IMR-90 (cell line): ENCODE measurements at regions not wholly inside any gene's neighbourhood (a gene's known extent, or its start where the extent isn't known, plus 50 kb on each side); places are given as distances from the start of the nearest gene placed in this dataset.

ENCODE experiments used
- ATAC-seq: fragments of 200-7000 bp; cut with Tn5 transposase; 2 replicates; pipeline ENCODE4 v1.9.1; 2020; ENCODE audit warnings: low read depth, mild to moderate bottlenecking, moderate library complexity
- BruUV-seq: library from RNA; stranded (reverse); fragments of 400-500 nt; replicated peaks from 2 replicates; lab custom pipeline; 2021; lab: Mats Ljungman, UMichigan
- CTCF ChIA-PET: fragments of 300-600 bp; formaldehyde crosslinking; extraction: SDS; loops from one replicate; lab custom pipeline; 2021; ENCODE audit warnings: antibody characterized with exemption; lab: Yijun Ruan, JAX
- POLR2A ChIA-PET: fragments of 300-600 bp; sonication (Branson Sonifier 250); formaldehyde crosslinking; loops from one replicate; lab custom pipeline; 2022; ENCODE audit warnings: antibody characterized with exemption; ENCODE audit not compliant: unreplicated experiment; lab: Charles Lee
- DNase-seq: peaks from one replicate; pipeline ENCODE4 v3.0.0; 2013
- H2AFZ ChIP-seq: replicated peaks from 2 replicates; pipeline ENCODE3; 2013; ENCODE audit warnings: low read length, mild to moderate bottlenecking; ENCODE audit not compliant: poor library complexity
- H2AK5ac ChIP-seq: 2 replicates; pipeline ENCODE4 v1.6.1; 2013; ENCODE audit warnings: low read depth, low read length, inconsistent platforms
- H2AK9ac ChIP-seq: replicated peaks from 2 replicates; pipeline ENCODE3; 2013; ENCODE audit warnings: mild to moderate bottlenecking, low read depth, low read length, moderate library complexity; ENCODE audit not compliant: poor library complexity
- H2BK120ac ChIP-seq: 2 replicates; pipeline ENCODE4 v1.6.1; 2013; ENCODE audit warnings: low read depth, low read length, inconsistent platforms
- H2BK15ac ChIP-seq: 3 replicates; pipeline ENCODE4 v1.6.1; 2013; ENCODE audit warnings: low read depth, low read length, inconsistent platforms
- H2BK20ac ChIP-seq: 2 replicates; pipeline ENCODE4 v1.6.1; 2013; ENCODE audit warnings: low read depth, mild to moderate bottlenecking, inconsistent platforms, low read length, moderate library complexity
- H2BK5ac ChIP-seq: 2 replicates; pipeline ENCODE4 v1.6.1; 2013; ENCODE audit warnings: mild to moderate bottlenecking, low read depth, low read length, inconsistent platforms; ENCODE audit not compliant: poor library complexity, severe bottlenecking
- H3K14ac ChIP-seq: replicated peaks from 2 replicates; pipeline ENCODE4 v1.6.1; 2013; ENCODE audit warnings: low read depth, low read length, inconsistent platforms
- H3K18ac ChIP-seq: 2 replicates; pipeline ENCODE4 v1.6.1; 2013; ENCODE audit warnings: low read depth, low read length, control low read depth
- H3K23ac ChIP-seq: 2 replicates; pipeline ENCODE4 v1.6.1; 2013; ENCODE audit warnings: low read depth, low read length, inconsistent platforms
- H3K27ac ChIP-seq: 2 replicates; pipeline ENCODE4 v1.5.1; 2013; ENCODE audit warnings: mild to moderate bottlenecking, control low read depth, low read length; ENCODE audit not compliant: insufficient read depth
- H3K27me3 ChIP-seq: 2 replicates; pipeline ENCODE4 v1.6.1; 2013; ENCODE audit warnings: low read length; ENCODE audit not compliant: control insufficient read depth, insufficient read depth
- H3K36me3 ChIP-seq: 2 replicates; pipeline ENCODE4 v1.6.1; 2013; ENCODE audit warnings: low read length, mixed read lengths; ENCODE audit not compliant: control insufficient read depth, insufficient read depth
- H3K4ac ChIP-seq: 2 replicates; pipeline ENCODE4 v1.6.1; 2013; ENCODE audit warnings: low read depth, low read length, inconsistent platforms
- H3K4me1 ChIP-seq: 2 replicates; pipeline ENCODE4 v1.6.1; 2013; ENCODE audit warnings: low read length, mixed read lengths; ENCODE audit not compliant: control insufficient read depth, insufficient read depth
- H3K4me2 ChIP-seq: 2 replicates; pipeline ENCODE4 v1.6.1; 2013; ENCODE audit warnings: low read depth, mild to moderate bottlenecking, control low read depth, low read length, moderate library complexity
- H3K4me3 ChIP-seq: 2 replicates; pipeline ENCODE4 v1.5.1; 2013; ENCODE audit warnings: low read depth, mild to moderate bottlenecking, control low read depth, low read length, moderate library complexity; ENCODE audit not compliant: insufficient read depth
- H3K56ac ChIP-seq: 2 replicates; pipeline ENCODE4 v1.6.1; 2013; ENCODE audit warnings: low read length, inconsistent platforms; ENCODE audit not compliant: insufficient read depth; ENCODE audit errors: extremely low read depth
- H3K79me1 ChIP-seq, 2 experiments: 2 replicates each; pipeline ENCODE4 v1.6.1; 2013; ENCODE audit warnings: low read length in 2 of 2, inconsistent platforms in 1 of 2, low read depth in 1 of 2
- H3K9ac ChIP-seq: 2 replicates; pipeline ENCODE4 v1.6.1; 2013; ENCODE audit warnings: low read depth, low read length, control low read depth
- H3K9me1 ChIP-seq: 2 replicates; pipeline ENCODE4 v1.6.1; 2013; ENCODE audit warnings: low read length, inconsistent platforms; ENCODE audit not compliant: insufficient read depth
- H3K9me3 ChIP-seq: 2 replicates; pipeline ENCODE4 v1.6.1; 2013; ENCODE audit warnings: low read length; ENCODE audit not compliant: control insufficient read depth, insufficient read depth
- H4K20me1 ChIP-seq: 2 replicates; pipeline ENCODE4 v1.6.1; 2013; ENCODE audit warnings: low read length, inconsistent platforms; ENCODE audit not compliant: insufficient read depth
- H4K5ac ChIP-seq: 2 replicates; pipeline ENCODE4 v1.6.1; 2013; ENCODE audit warnings: mild to moderate bottlenecking, low read depth, low read length, control low read depth
- H4K8ac ChIP-seq, 2 experiments: 2 replicates each; pipeline ENCODE4 v1.6.1; 2013; ENCODE audit warnings: low read depth in 2 of 2, low read length in 2 of 2, control low read depth in 1 of 2, inconsistent platforms in 1 of 2
- H4K91ac ChIP-seq: 2 replicates; pipeline ENCODE4 v1.6.1; 2013; ENCODE audit warnings: low read depth, low read length, inconsistent platforms; ENCODE audit not compliant: insufficient read depth
- BHLHE40 ChIP-seq: fragments of 150-350 bp; IDR thresholded peaks from 2 replicates; pipeline ENCODE4 v1.6.1; 2016; ENCODE audit warnings: mild to moderate bottlenecking, low read depth, low read length
- CEBPB ChIP-seq: IDR thresholded peaks from 2 replicates; pipeline ENCODE4 v1.6.1; 2012; ENCODE audit warnings: low read depth, low read length, improper control_type of control experiment
- CHD1 ChIP-seq: IDR thresholded peaks from 2 replicates; pipeline ENCODE4 v1.6.1; 2012; ENCODE audit warnings: low read depth, low read length, improper control_type of control experiment
- CTCF ChIP-seq: conservative IDR thresholded peaks from 2 replicates; pipeline ENCODE4 v1.5.1; 2012; ENCODE audit warnings: mild to moderate bottlenecking, low read depth, low read length, improper control_type of control experiment
- ELK1 ChIP-seq: fragments of 150-350 bp; IDR thresholded peaks from 2 replicates; pipeline ENCODE4 v1.6.1; 2016; ENCODE audit warnings: low read depth, mild to moderate bottlenecking, low read length, moderate library complexity, borderline replicate concordance
- FOS ChIP-seq: fragments of 150-350 bp; IDR thresholded peaks from 2 replicates; pipeline ENCODE4 v1.6.1; 2016; ENCODE audit warnings: low read depth, low read length
- MAFK ChIP-seq: IDR thresholded peaks from 2 replicates; pipeline ENCODE4 v1.6.1; 2012; ENCODE audit warnings: low read depth, low read length, improper control_type of control experiment
- MAZ ChIP-seq: IDR thresholded peaks from 2 replicates; pipeline ENCODE4 v1.6.1; 2012; ENCODE audit warnings: low read depth, mild to moderate bottlenecking, low read length, improper control_type of control experiment, moderate library complexity, borderline replicate concordance
- MXI1 ChIP-seq: IDR thresholded peaks from 2 replicates; pipeline ENCODE4 v1.6.1; 2012; ENCODE audit warnings: low read depth, mild to moderate bottlenecking, low read length, moderate library complexity, borderline replicate concordance
- NFE2L2 ChIP-seq: fragments of 150-350 bp; IDR thresholded peaks from 2 replicates; pipeline ENCODE4 v1.6.1; 2016; ENCODE audit warnings: low read depth, mild to moderate bottlenecking, low read length
- POLR2A ChIP-seq: IDR thresholded peaks from 2 replicates; pipeline ENCODE4 v1.6.1; 2012; ENCODE audit warnings: mild to moderate bottlenecking, low read depth, low read length
- RAD21 ChIP-seq: IDR thresholded peaks from 2 replicates; pipeline ENCODE4 v1.6.1; 2012; ENCODE audit warnings: low read length, improper control_type of control experiment
- RCOR1 ChIP-seq: IDR thresholded peaks from 2 replicates; pipeline ENCODE4 v1.6.1; 2012; ENCODE audit warnings: mild to moderate bottlenecking, low read length, improper control_type of control experiment; ENCODE audit not compliant: insufficient replicate concordance
- RFX5 ChIP-seq: IDR thresholded peaks from 2 replicates; pipeline ENCODE4 v1.8.0; 2012; ENCODE audit warnings: low read depth, mild to moderate bottlenecking, low read length, moderate library complexity
- SMC3 ChIP-seq: fragments of 150-350 bp; IDR thresholded peaks from 2 replicates; pipeline ENCODE4 v1.6.1; 2016; ENCODE audit warnings: low read depth, mild to moderate bottlenecking, antibody characterized with exemption, low read length, moderate library complexity
- USF2 ChIP-seq: fragments of 150-350 bp; IDR thresholded peaks from 2 replicates; pipeline ENCODE4 v1.6.1; 2017; ENCODE audit warnings: mild to moderate bottlenecking, antibody characterized with exemption, low read length, low read depth
- WGBS, 2 experiments: methylation state at CpG; one replicate each; pipeline versions ENCODE4 v1.1.5 to v1.1.7; 2013; ENCODE audit warnings: missing lambda C conversion rate in 2 of 2; ENCODE audit not compliant: insufficient read length in 1 of 2; ENCODE audit errors: extremely low coverage in 2 of 2; 5-methylcytosine and 5-hydroxymethylcytosine counted together
- dilution Hi-C: fragments of 300-500 bp; cut with HindIII; formaldehyde crosslinking; loops from one replicate; pipeline ENCODE4 v1.14.3; 2018; ENCODE audit warnings: low sequenced_read_pairs; ENCODE audit not compliant: unreplicated experiment
- in situ Hi-C: fragments of 300-500 bp; cut with MboI; formaldehyde crosslinking; loops from 3 replicates; pipeline ENCODE4 v1.14.3; 2019; ENCODE audit warnings: low sequenced_read_pairs, inconsistent platforms, mixed read lengths
- intact Hi-C: fragments of 100-400 bp; cut with micrococcal nuclease; formaldehyde crosslinking; loops from 2 replicates; pipeline ENCODE4 v1.10.0; 2022

- H3K14ac ChIP-seq = no peak overlapping the region
- H3K56ac ChIP-seq = no peak overlapping the region
- no peak overlapping the region for H2AK9ac ChIP-seq
- H4K5ac ChIP-seq = no peak overlapping the region
- H3K4me3 ChIP-seq = no peak overlapping the region
- no peak overlapping the region for H3K4me2 ChIP-seq
- intact Hi-C loops = no loop called here
- no peak overlapping the region for H3K27ac ChIP-seq
- in situ Hi-C loops = no loop called here
- no peak overlapping the region for H2BK120ac ChIP-seq
- H3K36me3 ChIP-seq = no peaks in the 10 kb centered on the region
- POLR2A ChIA-PET = no interaction called here
- TF ChIP-seq RFX5 = no peak
- no peak for TF ChIP-seq RAD21
- no peak for TF ChIP-seq CTCF
- no peak for TF ChIP-seq USF2
- TF ChIP-seq CHD1 = no peak
- no peak for TF ChIP-seq ELK1
- no peak for TF ChIP-seq POLR2A
- no peak for TF ChIP-seq RCOR1
- TF ChIP-seq MAFK = no peak
- no peak for TF ChIP-seq MXI1
- no peak for TF ChIP-seq FOS
- TF ChIP-seq MAZ = no peak
- TF ChIP-seq BHLHE40 = no peak
- TF ChIP-seq SMC3 = no peak
- TF ChIP-seq CEBPB = no peak
- no peak for TF ChIP-seq NFE2L2
- dilution Hi-C loops = no loop called here
- no peaks in the 10 kb centered on the region for H3K27me3 ChIP-seq
- DNase-seq (no peak), ATAC-seq (no peak)
- H2AK5ac ChIP-seq = no peak overlapping the region
- peaks cover 3% of the 10 kb centered on the region; the same call in 1 of the 2 replicates for H3K9me3 ChIP-seq
- H4K20me1 ChIP-seq = no peaks in the 10 kb centered on the region
- CTCF ChIA-PET = no interaction called here
- no peak overlapping the region for H3K18ac ChIP-seq
- H3K4ac ChIP-seq = no peak overlapping the region
- no TSS peak for BruUV-seq
- H4K91ac ChIP-seq = no peak overlapping the region
- H2BK15ac ChIP-seq = no peak overlapping the region
- no peaks in the 10 kb centered on the region for H3K9me1 ChIP-seq
- no peak overlapping the region for H2BK5ac ChIP-seq
- H3K79me1 ChIP-seq = no peaks in the 10 kb centered on the region
- no peak overlapping the region for H3K23ac ChIP-seq
- H2AFZ ChIP-seq = no peak overlapping the region
- H3K4me1 ChIP-seq = no peaks in the 10 kb centered on the region
- no peak overlapping the region for H2BK20ac ChIP-seq
- no peak overlapping the region for H3K9ac ChIP-seq
- no CpG with 5 or more reads among the region's 2 CpGs for WGBS, 2 experiments
- H4K8ac ChIP-seq = no peak overlapping the region
Measured at GRCh38 chr4:18754180-18754579, 732.6 kb upstream of the LCORL start.
